Endothelial cell of umbilical vein (primary cell): ENCODE measurements at regions not wholly inside any gene's neighbourhood (a gene's known extent, or its start where the extent isn't known, plus 50 kb on each side); places are given as distances from the start of the nearest gene placed in this dataset.

Experiments used
- BruUV-seq: library from RNA; stranded (reverse); fragments of 400-500 nt; replicated peaks from 2 replicates; lab custom pipeline; 2021; lab: Mats Ljungman, UMichigan
- CTCF ChIA-PET: fragments of 300-600, 350-600 bp; sonication (Branson Sonifier 250); formaldehyde crosslinking; loops from one replicate; lab custom pipeline; 2021; ENCODE audit warnings: antibody characterized with exemption, inconsistent platforms; lab: Charles Lee
- POLR2A ChIA-PET: fragments of 300-600, 350-600 bp; sonication (Branson Sonifier 250); formaldehyde crosslinking; loops from one replicate; lab custom pipeline; 2021; ENCODE audit warnings: antibody characterized with exemption, inconsistent platforms; lab: Charles Lee
- DNase-seq: peaks from one replicate; pipeline ENCODE4 v3.0.0-alpha.2; 2011; ENCODE audit warnings: low read depth, low spot score
- FAIRE-seq: peaks from 2 replicates; lab custom pipeline; 2011; peaks lifted over from hg19 to GRCh38; lab: Jason Lieb, UNC
- H2AFZ ChIP-seq: 2 replicates; pipeline ENCODE4 v1.6.0; 2012; ENCODE audit warnings: low read depth, low read length, control low read depth, inconsistent platforms
- H3K27ac ChIP-seq: 2 replicates; pipeline ENCODE4 v1.5.1; 2011; ENCODE audit warnings: low read depth, mild to moderate bottlenecking, control low read depth, low read length, moderate library complexity; ENCODE audit not compliant: insufficient read depth
- H3K27me3 ChIP-seq, 2 experiments: 2 replicates each; pipeline versions ENCODE4 v1.6.0 to v1.6.1; 2011; ENCODE audit warnings: low read length in 2 of 2, mixed read lengths in 1 of 2; ENCODE audit not compliant: control insufficient read depth in 2 of 2, insufficient read depth in 2 of 2
- H3K36me3 ChIP-seq, 2 experiments: 2 replicates in 1 of 2; 3 replicates in 1 of 2; pipeline ENCODE4 v1.5.1; 2011; ENCODE audit warnings: low read length in 2 of 2, mild to moderate bottlenecking in 1 of 2, moderate library complexity in 1 of 2; ENCODE audit not compliant: control insufficient read depth in 2 of 2, insufficient read depth in 2 of 2; ENCODE audit errors: extremely low read depth in 1 of 2
- H3K4me1 ChIP-seq: 3 replicates; pipeline ENCODE4 v1.5.1; 2011; ENCODE audit warnings: mild to moderate bottlenecking, low read length; ENCODE audit not compliant: control insufficient read depth, insufficient read depth; ENCODE audit errors: extremely low read depth
- H3K4me2 ChIP-seq: 2 replicates; pipeline ENCODE4 v1.6.1; 2011; ENCODE audit warnings: low read length, control low read depth, mixed read lengths; ENCODE audit not compliant: insufficient read depth
- H3K4me3 ChIP-seq, 3 experiments: fragments of 200-600 bp in 1 of 3; sonication (generic), shearing (Covaris generic) in 1 of 3; replicated peaks in 1 of 3; 2 replicates each; pipeline ENCODE4 v1.5.1; 2011 to 2016; ENCODE audit warnings: control low read depth in 3 of 3, low read length in 3 of 3, mild to moderate bottlenecking in 2 of 3, inconsistent platforms in 1 of 3, low read depth in 1 of 3, moderate library complexity in 1 of 3; ENCODE audit not compliant: insufficient read depth in 1 of 3
- H3K79me2 ChIP-seq: 2 replicates; pipeline ENCODE4 v1.6.0; 2012; ENCODE audit warnings: low read length, inconsistent platforms; ENCODE audit not compliant: control insufficient read depth, insufficient read depth
- H3K9ac ChIP-seq: replicated peaks from 2 replicates; pipeline ENCODE3; 2011; ENCODE audit warnings: low read length, control low read depth; ENCODE audit not compliant: insufficient read depth; ENCODE audit errors: extremely low read depth
- H3K9me1 ChIP-seq: replicated peaks from 3 replicates; pipeline ENCODE4 v1.6.0; 2011; ENCODE audit warnings: mild to moderate bottlenecking, low read length; ENCODE audit not compliant: control insufficient read depth, insufficient read depth; ENCODE audit errors: extremely low read depth
- H3K9me3 ChIP-seq: replicated peaks from 2 replicates; pipeline ENCODE4 v1.5.1; 2012; ENCODE audit warnings: low read length, inconsistent platforms; ENCODE audit not compliant: control insufficient read depth, insufficient read depth
- H4K20me1 ChIP-seq: replicated peaks from 2 replicates; pipeline ENCODE3; 2011; ENCODE audit warnings: mild to moderate bottlenecking, low read length; ENCODE audit not compliant: control insufficient read depth, insufficient read depth; ENCODE audit errors: extremely low read depth
- CTCF ChIP-seq, 2 donors: IDR thresholded peaks; 1 replicate in 1 of 2; 2 replicates in 1 of 2; pipeline ENCODE4 v1.5.1; 2011; ENCODE audit warnings: low read length in 2 of 2, mild to moderate bottlenecking in 2 of 2, moderate library complexity in 2 of 2, control low read depth in 1 of 2, inconsistent platforms in 1 of 2, low read depth in 1 of 2; ENCODE audit not compliant: insufficient read depth in 1 of 2; ENCODE audit errors: extremely low read depth in 1 of 2
- EZH2 ChIP-seq: IDR thresholded peaks from 2 replicates; pipeline ENCODE4 v1.6.1; 2012; ENCODE audit warnings: borderline replicate concordance, low read depth, mild to moderate bottlenecking, moderate library complexity, low read length, inconsistent platforms; ENCODE audit not compliant: severe bottlenecking
- FOS ChIP-seq: IDR thresholded peaks from 2 replicates; pipeline ENCODE4 v1.6.1; 2011; ENCODE audit warnings: mild to moderate bottlenecking, low read length, moderate library complexity, borderline replicate concordance; ENCODE audit not compliant: insufficient read depth
- GATA2 ChIP-seq: IDR thresholded peaks from 2 replicates; pipeline ENCODE4 v1.7.0; 2011; ENCODE audit warnings: low read depth, mild to moderate bottlenecking, moderate library complexity, mixed read lengths, low read length; ENCODE audit not compliant: insufficient read length, insufficient read depth
- JUN ChIP-seq: IDR thresholded peaks from 2 replicates; pipeline ENCODE4 v1.6.1; 2011; ENCODE audit warnings: borderline replicate concordance, low read depth; ENCODE audit not compliant: insufficient read length, insufficient read depth
- MYC ChIP-seq: IDR thresholded peaks from one replicate; pipeline ENCODE4 v1.6.1; 2011; ENCODE audit warnings: mild to moderate bottlenecking, low read depth, low read length
- POLR2A ChIP-seq: IDR thresholded peaks from 2 replicates; pipeline ENCODE4 v1.6.1; 2012; ENCODE audit warnings: low read depth, mild to moderate bottlenecking, control low read depth, low read length
- POLR2AphosphoS5 ChIP-seq: IDR thresholded peaks from 2 replicates; pipeline ENCODE4 v1.6.1; 2012; ENCODE audit warnings: low read depth, mild to moderate bottlenecking, control low read depth, low read length, moderate library complexity; ENCODE audit not compliant: insufficient read depth
- dilution Hi-C: fragments of 300-500 bp; cut with MboI; formaldehyde crosslinking; loops from one replicate; pipeline ENCODE4 v1.15.0; 2019; ENCODE audit warnings: low sequenced_read_pairs; ENCODE audit not compliant: extremely low pct_ligation_motif_present
- intact Hi-C: fragments of 100-400 bp; cut with micrococcal nuclease; formaldehyde crosslinking; loops from one replicate; pipeline ENCODE4 v1.10.0; 2022
- TF ChIP-seq, protein P1 (sequence below): IDR thresholded peaks from 2 replicates; pipeline ENCODE4 v1.6.1; 2011; ENCODE audit not compliant: insufficient read depth, insufficient read length

DNA sequence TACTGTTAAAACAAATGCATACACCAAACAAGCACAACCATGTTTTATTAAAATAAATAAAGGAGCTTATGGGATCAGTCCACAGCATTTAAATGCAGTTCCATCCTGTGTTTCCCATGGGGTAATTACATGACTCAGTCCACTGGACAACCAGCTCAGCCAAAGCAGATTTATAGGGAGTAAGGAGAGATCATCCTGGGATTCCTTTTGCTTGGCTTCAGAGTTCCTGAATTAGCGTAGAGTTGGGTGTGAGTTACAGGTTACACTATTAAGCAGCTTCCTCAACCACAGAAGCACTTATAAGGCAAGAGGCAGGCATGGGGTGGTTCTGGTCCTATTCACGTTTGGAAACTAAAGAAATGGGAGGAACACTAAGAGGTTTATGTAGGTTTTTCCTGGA lies 381.1 kb upstream of the ACTBL2 start:
- Histone ChIP-seq H4K20me1 (no peaks in the 10 kb centered on the region), H3K27me3 (no peaks in the 10 kb centered on the region), H3K9me1 (no peaks in the 10 kb centered on the region), H3K4me3 (no peak overlapping the region), H3K4me2 (no peak overlapping the region), H3K4me1 (no peaks in the 10 kb centered on the region), H3K79me2 (no peaks in the 10 kb centered on the region), H3K9me3 (no peaks in the 10 kb centered on the region), H3K9ac (no peak overlapping the region), H3K27ac (no peak overlapping the region), H2AFZ (no peak overlapping the region), H3K36me3 (no peaks in the 10 kb centered on the region)
- no peak for DNase-seq
- ChIA-PET POLR2A (no interaction called here), CTCF (interaction anchor here (1.0 kb wide), 1 partner anchor 84 kb away, joined by 6 read pairs; no protein-coding TSS in a partner anchor)
- no TSS peak for BruUV-seq
- intact Hi-C loops: no loop called here
- dilution Hi-C loops: no loop called here
- TF ChIP-seq MYC (no peak), FOS (no peak), POLR2A (no peak), CTCF (IDR thresholded peaks at IDR 0.05; ENCODE audit: extremely low read depth in 1 of 2, insufficient read depth in 1 of 2, low read depth in 1 of 2, low read length in 2 of 2) (no peak), JUN (no peak), EZH2 (no peak), GATA2 (no peak), POLR2AphosphoS5 (no peak)
- TF ChIP-seq, protein P1, sequence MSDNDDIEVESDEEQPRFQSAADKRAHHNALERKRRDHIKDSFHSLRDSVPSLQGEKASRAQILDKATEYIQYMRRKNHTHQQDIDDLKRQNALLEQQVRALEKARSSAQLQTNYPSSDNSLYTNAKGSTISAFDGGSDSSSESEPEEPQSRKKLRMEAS: no peak
- no peak for FAIRE-seq
